Activated T-cell treated with anti-CD3 and anti-CD28 coated beads, Interleukin-2, amount 50 U/mL, for 72 hours (primary cell): ENCODE measurements at regions not wholly inside any gene's neighbourhood (a gene's known extent, or its start where the extent isn't known, plus 50 kb on each side); places are given as distances from the start of the nearest gene placed in this dataset.

Experiments
- ATAC-seq, 2 donors: fragments of 150-1000 bp; cut with Tn5 transposase; replicated peaks in 1 of 2; 2 replicates each; pipeline ENCODE4 v1.10.0; 2021; ENCODE audit warnings: moderate library complexity in 2 of 2, mild to moderate bottlenecking in 1 of 2
- DNase-seq, 2 donors: peaks; one replicate each; pipeline ENCODE4 v3.0.0; 2021 to 2022; ENCODE audit warnings: mixed read lengths in 1 of 2
- H3K27ac Mint-ChIP-seq: one replicate; pipeline ENCODE4 v1.8.0; 2022; ENCODE audit warnings: mild to moderate bottlenecking, moderate library complexity, mixed read lengths
- H3K27me3 Mint-ChIP-seq: one replicate; pipeline ENCODE4 v1.8.0; 2022; ENCODE audit warnings: low read depth, mixed read lengths
- H3K36me3 Mint-ChIP-seq, 2 donors: one replicate each; pipeline ENCODE4 v1.8.0; 2022; ENCODE audit warnings: mixed read lengths in 2 of 2, mild to moderate bottlenecking in 1 of 2; ENCODE audit not compliant: insufficient read depth in 2 of 2
- H3K4me1 Mint-ChIP-seq: one replicate; pipeline ENCODE4 v1.8.0; 2022; ENCODE audit warnings: low read depth, mixed read lengths
- H3K4me3 Mint-ChIP-seq, 2 donors: one replicate each; pipeline ENCODE4 v1.8.0; 2022; ENCODE audit warnings: mild to moderate bottlenecking in 2 of 2, mixed read lengths in 2 of 2, moderate library complexity in 2 of 2
- H3K9me3 Mint-ChIP-seq, 2 donors: one replicate each; pipeline ENCODE4 v1.8.0; 2022; ENCODE audit warnings: mixed read lengths in 2 of 2

GRCh38 chr1:163406772-163407171 is 85.0 kb downstream of the NUF2 start:
- Mint-ChIP-seq H3K27me3 (no peaks in the 10 kb centered on the region), H3K9me3 (no peaks in the 10 kb centered on the region), H3K4me1 (no peaks in the 10 kb centered on the region), H3K27ac (no peak overlapping the region), H3K4me3 (no peak overlapping the region), H3K36me3 (no peaks in the 10 kb centered on the region)
- DNase-seq (no peak), ATAC-seq (no peak)

DNA sequence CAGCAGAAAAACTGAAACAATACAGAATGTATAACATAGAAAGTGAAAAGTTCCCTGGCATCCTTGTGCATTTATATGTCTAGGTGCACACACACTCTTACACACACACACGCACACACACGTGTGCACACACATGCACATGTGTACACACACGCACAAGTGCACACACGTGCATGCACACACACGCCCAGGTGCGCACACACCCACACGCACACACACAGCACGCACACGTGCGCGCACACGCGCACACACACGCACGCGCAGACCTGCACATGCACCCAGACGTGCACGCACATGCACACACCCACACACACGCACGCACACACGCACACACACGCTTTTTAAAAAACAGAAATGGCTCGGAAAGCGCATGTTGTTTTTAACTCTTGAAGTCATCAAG is 86.5 kb downstream of the NUF2 start:
- Mint-ChIP-seq H3K27ac (no peak overlapping the region), H3K27me3 (no peaks in the 10 kb centered on the region), H3K4me3 (no peak overlapping the region), H3K36me3 (no peaks in the 10 kb centered on the region), H3K4me1 (no peaks in the 10 kb centered on the region), H3K9me3 (no peaks in the 10 kb centered on the region)
- DNase-seq: no peak
- no peak for ATAC-seq

- Mint-ChIP-seq H3K27ac (no peak overlapping the region), H3K4me1 (no peaks in the 10 kb centered on the region), H3K9me3 (no peaks in the 10 kb centered on the region), H3K4me3 (no peak overlapping the region), H3K27me3 (no peaks in the 10 kb centered on the region), H3K36me3 (no peaks in the 10 kb centered on the region)
- ATAC-seq (no peak), DNase-seq (peak; percentile 28 to 36)
These were observed 88.6 kb downstream of the NUF2 start for GRCh38 chr1:163410073-163410999.

DNA sequence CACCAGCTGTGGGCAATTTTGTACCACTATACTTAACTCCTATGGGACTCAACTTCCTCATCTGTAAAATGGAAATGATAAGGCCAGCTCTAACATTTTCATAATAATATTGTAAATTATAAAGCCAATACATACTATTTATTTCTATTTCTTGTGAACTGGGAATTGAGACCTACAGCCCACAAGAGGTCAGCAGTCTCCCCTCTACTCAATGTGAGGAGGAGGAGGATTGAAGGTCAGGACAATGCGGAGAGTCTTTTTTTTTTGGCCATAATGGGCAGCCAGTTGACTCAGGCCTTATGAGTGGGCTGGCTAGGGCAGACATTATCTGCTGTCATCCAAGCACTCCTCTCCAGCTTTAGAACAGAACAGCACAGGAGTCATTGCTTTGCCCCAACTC is 90.5 kb downstream of the NUF2 start:
- Mint-ChIP-seq H3K27ac (no peak overlapping the region), H3K27me3 (no peaks in the 10 kb centered on the region), H3K4me1 (no peaks in the 10 kb centered on the region), H3K9me3 (no peaks in the 10 kb centered on the region), H3K36me3 (no peaks in the 10 kb centered on the region), H3K4me3 (no peak overlapping the region)
- DNase-seq (no peak), ATAC-seq (no peak)

DNA sequence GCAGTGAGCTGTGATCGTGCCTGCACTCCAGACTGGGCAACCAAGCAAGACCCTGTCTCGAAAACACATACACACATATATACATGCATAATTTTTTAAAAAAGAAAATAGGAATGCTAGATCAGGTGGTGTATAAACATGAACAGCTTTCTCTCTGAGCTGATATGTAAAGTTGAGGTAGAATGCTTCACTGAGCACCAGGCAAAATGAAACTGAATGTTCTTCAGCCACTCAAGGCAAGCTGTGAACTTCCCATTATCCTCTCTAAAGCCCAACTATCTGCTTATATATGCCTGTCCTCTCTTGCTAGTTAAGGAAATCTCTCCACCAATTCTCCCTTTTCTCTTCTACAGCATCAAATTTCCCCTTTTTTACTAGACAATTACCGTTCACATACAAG is 93.0 kb downstream of the NUF2 start:
- no peak overlapping the region for H3K27ac Mint-ChIP-seq
- H3K36me3 Mint-ChIP-seq: no peaks in the 10 kb centered on the region
- H3K9me3 Mint-ChIP-seq: no peaks in the 10 kb centered on the region
- no peaks in the 10 kb centered on the region for H3K27me3 Mint-ChIP-seq
- no peak for DNase-seq
- no peak for ATAC-seq
- no peak overlapping the region for H3K4me3 Mint-ChIP-seq
- H3K4me1 Mint-ChIP-seq: no peaks in the 10 kb centered on the region

DNA sequence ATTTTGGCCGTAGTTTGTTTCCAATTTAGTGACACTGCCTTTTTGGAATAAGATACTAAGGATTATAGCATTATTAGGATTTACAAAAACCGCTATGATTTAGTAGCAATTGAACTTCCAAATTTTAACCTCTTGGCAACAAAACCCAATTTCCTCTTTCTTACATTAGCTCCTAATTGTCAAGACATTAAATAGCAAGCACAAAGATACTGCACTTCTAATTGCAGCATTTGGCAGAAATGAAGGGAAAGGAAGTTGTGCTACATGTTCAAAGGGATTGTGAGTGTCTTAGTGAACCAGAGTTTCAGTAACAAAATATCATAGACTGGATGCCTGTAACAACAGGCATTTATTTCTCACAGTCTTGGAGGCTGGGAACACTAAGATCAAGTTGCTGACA is 99.9 kb downstream of the NUF2 start:
- no peak overlapping the region for H3K27ac Mint-ChIP-seq
- H3K9me3 Mint-ChIP-seq: no peaks in the 10 kb centered on the region
- ATAC-seq (no peak), DNase-seq (no peak)
- peaks cover 6% of the 10 kb centered on the region for H3K27me3 Mint-ChIP-seq
- H3K36me3 Mint-ChIP-seq: no peaks in the 10 kb centered on the region
- no peaks in the 10 kb centered on the region for H3K4me1 Mint-ChIP-seq
- H3K4me3 Mint-ChIP-seq: no peak overlapping the region

GRCh38 chr1:163422738-163423404 is 101.1 kb downstream of the NUF2 start:
- ATAC-seq (no peak), DNase-seq (no peak)
- Mint-ChIP-seq H3K4me3 (no peak overlapping the region), H3K27me3 (peaks cover 6% of the 10 kb centered on the region), H3K36me3 (no peaks in the 10 kb centered on the region), H3K9me3 (no peaks in the 10 kb centered on the region), H3K27ac (no peak overlapping the region), H3K4me1 (no peaks in the 10 kb centered on the region)

GRCh38 chr1:163426505-163427251 is 104.9 kb downstream of the NUF2 start:
- Mint-ChIP-seq H3K36me3 (no peaks in the 10 kb centered on the region), H3K4me3 (no peak overlapping the region)

DNA sequence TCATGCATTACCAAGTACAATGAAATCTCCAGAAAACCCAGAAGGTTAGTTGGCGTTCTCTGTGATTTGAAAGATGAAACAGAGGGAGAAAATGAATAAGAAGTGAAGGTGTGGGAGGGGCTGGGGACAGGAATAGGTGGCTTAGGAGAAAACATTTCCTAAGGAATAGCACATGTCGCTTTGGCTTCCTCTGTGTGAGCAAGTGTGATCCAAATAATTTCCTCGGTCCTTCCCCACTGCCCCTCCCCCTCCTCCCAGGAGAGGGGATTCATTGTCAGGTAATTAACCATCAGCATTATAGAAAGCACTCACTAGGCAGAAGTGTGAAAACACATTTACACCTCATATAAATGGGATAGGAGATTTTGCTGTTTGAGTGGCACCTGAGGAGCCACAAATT is 105.5 kb downstream of the NUF2 start:
- DNase-seq (no peak), ATAC-seq (no peak)
- no peak overlapping the region for H3K27ac Mint-ChIP-seq
- H3K27me3 Mint-ChIP-seq: peaks cover 6% of the 10 kb centered on the region
- peaks cover 0 to under 1% of the 10 kb centered on the region in 2 donors for H3K36me3 Mint-ChIP-seq
- H3K4me3 Mint-ChIP-seq: no peak overlapping the region
- H3K9me3 Mint-ChIP-seq: peaks cover 0 to 1% of the 10 kb centered on the region in 2 donors
- H3K4me1 Mint-ChIP-seq: no peaks in the 10 kb centered on the region

More at GRCh38 chr1:163426505-163427251, 104.9 kb downstream of the NUF2 start:
- Mint-ChIP-seq H3K27me3 (peaks cover 6% of the 10 kb centered on the region), H3K4me1 (no peaks in the 10 kb centered on the region), H3K27ac (no peak overlapping the region), H3K9me3 (peaks cover 0 to 1% of the 10 kb centered on the region in 2 donors)
- DNase-seq (no peak), ATAC-seq (no peak)

DNA sequence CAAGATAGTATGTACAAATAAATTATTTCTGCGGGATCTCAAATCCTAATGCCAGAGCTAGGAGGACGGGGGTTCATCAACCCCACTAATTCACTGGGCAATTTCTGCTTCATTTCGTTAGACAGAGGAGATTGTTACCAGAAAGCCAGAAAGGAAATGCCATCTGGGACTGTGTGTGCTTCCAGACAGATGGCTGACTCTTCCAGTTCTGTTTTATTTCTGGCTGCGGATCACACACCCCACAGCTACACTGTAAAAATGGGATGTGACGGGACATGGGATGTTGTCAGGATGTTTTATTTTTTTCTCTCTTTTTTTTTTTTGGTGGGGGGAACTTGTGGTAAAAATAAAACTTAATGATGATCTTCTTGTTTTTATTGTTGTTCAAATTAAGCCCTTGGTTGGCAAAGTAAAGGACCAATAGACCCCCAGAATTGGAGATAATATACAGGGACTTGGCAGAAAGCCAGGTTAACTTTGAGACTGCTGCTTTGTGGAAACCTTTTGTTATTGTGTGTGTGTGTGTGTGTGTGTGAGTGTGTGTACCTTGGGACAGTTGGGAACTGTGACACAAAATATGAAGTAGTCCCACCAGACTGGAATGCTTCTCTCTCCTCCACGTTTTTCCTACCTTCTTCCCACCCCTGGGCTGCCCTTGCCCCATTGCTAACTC is 114.5 kb downstream of the NUF2 start:
- Mint-ChIP-seq H3K4me3 (no peak overlapping the region), H3K9me3 (peaks cover 2% of the 10 kb centered on the region in 2 donors), H3K36me3 (peaks cover 0 to 2% of the 10 kb centered on the region in 2 donors), H3K27ac (no peak overlapping the region), H3K4me1 (no peaks in the 10 kb centered on the region), H3K27me3 (peaks cover 27% of the 10 kb centered on the region)
- DNase-seq: no peak
- no peak for ATAC-seq

DNA sequence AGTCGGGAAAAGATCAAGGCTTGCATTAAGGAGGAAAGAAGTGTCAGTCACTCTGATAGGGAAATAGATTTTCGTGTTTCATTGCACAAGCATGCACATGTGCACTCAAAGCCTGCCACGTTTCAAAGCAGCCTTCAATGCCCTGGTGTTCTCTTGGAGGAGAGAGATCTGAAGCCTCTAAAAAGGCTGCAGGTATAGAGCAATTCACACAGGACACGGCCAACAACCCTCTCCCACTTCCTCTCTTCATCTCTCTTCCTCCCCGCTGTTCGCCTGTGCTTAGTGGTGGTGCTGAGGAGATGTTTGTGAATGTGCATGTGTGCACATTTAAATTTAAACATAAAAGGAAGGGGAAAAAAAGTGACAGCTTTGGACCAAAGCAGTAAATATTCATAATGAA is 117.7 kb downstream of the NUF2 start:
- Mint-ChIP-seq H3K27me3 (peaks cover 27% of the 10 kb centered on the region), H3K27ac (no peak overlapping the region), H3K4me3 (no peak overlapping the region), H3K4me1 (no peaks in the 10 kb centered on the region), H3K36me3 (no peaks in the 10 kb centered on the region), H3K9me3 (no peaks in the 10 kb centered on the region)
- no peak for ATAC-seq
- DNase-seq: no peak

GRCh38 chr1:163440090-163440489 is 118.3 kb downstream of the NUF2 start:
- H3K36me3 Mint-ChIP-seq: no peaks in the 10 kb centered on the region
- peaks cover 27% of the 10 kb centered on the region for H3K27me3 Mint-ChIP-seq
- DNase-seq (no peak), ATAC-seq (no peak)
- no peak overlapping the region for H3K4me3 Mint-ChIP-seq
- H3K27ac Mint-ChIP-seq: no peak overlapping the region
- H3K9me3 Mint-ChIP-seq: no peaks in the 10 kb centered on the region
- no peaks in the 10 kb centered on the region for H3K4me1 Mint-ChIP-seq
